Inferior parietal cortex (tissue), 1 donor: ENCODE measurements at regions not wholly inside any gene's neighbourhood (a gene's known extent, or its start where the extent isn't known, plus 50 kb on each side); places are given as distances from the start of the nearest gene placed in this dataset.
"Not testable (repeated sequence)": the region's sequence is repeated elsewhere in the genome, so short reads cannot be mapped to it uniquely, and the experiment has no call there.

Experiments
- DNase-seq: peaks from one replicate; pipeline ENCODE4 v3.0.0-alpha.2; 2016; ENCODE audit errors: extremely low spot score

DNA sequence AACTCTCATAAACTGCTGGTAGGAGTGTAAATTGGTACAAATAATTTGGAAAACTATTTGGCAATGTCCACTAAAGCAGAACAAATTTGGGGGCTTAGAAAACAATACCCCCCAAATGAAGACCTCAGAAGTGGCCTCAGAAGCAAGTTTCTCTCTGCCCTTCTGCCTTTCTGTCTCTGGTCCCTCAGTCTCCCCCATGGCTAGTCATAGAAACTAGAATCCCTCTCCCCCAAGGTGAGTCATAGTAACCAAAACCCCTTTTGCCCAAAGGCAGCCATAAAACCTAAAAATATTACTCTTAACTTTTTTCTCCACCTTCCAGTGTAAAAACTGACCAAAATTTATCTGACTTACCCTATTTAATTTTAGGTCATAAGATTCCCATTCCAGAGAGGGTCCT lies 350.7 kb upstream of the LRRC3B start:
- no peak for DNase-seq

DNA sequence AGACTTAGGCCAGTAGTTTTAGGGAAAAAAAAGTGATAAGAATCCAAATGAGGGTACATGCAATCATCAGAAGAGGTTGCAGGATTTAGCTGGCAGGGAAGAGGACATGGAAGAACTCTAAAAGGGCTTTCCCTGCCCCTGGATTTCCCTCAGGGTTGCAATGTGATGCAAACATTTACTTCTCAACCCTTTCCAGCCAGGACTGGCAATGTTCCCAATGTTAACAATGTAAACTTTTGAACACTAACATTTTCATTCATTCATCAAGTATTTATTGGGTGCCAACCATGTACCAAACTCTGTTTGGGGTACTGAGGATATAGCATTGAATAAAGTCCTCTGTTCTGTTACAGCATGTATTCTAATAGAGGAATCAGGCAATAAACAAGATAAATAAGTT lies 349.4 kb upstream of the LRRC3B start:
- DNase-seq: no peak

DNA sequence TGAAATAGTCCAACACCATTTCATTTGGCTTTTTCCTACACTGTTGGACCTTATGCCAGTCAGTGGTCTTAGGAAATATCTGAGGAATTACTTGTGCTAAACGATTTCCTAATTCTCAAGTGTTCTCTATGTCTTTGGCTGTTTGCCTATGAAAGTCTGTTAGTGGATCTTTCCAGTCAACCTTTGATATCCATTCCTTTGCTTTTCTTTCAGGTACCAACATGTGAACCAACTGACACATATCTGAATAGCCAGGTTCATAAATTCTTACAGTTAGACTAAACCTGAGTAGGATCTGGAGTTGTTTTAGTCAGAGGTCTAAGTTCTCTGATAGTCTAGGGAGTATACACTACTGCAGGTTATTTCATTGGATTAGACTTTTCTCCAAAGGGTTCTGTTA lies 343.5 kb upstream of the LRRC3B start:
- no peak for DNase-seq

DNA sequence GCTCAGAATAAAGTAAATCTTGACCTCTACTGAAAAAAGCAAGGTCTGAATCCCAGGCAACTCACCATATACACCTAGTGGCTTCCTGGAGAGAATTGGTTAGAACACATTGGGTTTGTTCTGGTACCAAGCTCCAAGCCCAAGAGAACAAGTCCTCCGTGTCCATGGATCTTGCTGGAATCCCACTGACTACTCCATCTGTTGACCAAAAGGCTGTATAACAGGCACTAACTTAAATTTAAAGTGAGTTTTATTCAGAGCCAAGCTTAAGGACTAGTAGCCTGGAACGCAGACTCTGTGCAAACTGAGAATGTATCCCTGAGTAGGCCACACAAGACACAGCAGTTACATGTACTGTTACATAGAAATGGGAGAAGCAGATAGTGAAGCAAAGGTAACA lies 342.1 kb upstream of the LRRC3B start:
- no peak for DNase-seq

DNA sequence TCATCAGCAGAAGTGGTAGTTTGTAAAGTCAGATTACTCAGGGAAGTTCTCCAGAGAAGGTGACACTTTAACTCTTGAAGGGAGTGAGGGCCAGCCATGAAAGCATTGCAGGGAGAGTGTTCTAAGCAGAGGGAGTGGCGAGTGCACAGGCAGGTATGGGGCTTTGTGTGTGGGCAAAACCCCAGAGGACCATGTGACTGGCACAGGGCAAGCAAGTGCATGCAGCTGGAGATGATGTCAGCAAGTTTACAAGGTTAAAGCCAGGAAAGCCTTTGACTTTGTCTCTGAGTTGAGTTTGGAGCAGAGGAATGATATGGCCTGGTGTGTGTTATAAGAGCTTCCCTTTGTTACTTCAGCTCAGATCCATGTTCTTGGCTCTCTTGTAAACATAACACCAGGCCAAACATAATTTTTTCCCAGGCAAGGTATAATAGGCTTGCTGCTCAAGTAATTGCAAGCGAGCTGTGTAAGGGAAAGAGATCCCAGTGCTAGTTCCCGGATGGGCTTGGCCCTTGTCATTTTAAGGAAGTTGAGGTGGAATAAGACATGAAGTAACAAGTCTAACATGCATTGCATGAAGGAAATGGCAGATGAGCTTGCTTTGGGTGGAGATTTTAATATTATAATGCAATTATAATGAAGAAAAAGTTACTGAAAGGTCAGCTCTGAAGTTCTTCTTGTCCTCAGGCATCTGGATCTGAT lies 341.1 kb upstream of the LRRC3B start:
- no peak for DNase-seq

DNA sequence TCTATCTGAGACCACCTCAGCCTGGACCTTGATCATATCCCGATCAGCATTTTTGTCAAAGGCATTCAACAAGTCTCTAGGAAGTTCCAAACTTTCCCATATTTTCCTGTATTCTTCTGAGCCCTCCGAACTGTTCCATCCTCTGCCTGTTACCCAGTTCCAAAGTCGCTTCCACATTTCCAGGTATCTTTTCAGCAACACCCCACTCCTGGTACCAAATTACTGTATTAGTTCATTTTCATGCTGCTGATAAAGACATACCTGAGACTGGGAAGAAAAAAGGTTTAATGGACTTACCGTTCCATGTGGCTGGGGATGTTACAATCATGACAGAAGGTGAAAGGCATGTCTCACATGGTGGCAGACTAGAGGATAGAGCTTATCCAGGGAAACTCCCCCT lies 338.1 kb upstream of the LRRC3B start:
- DNase-seq: not testable (repeated sequence)

DNA sequence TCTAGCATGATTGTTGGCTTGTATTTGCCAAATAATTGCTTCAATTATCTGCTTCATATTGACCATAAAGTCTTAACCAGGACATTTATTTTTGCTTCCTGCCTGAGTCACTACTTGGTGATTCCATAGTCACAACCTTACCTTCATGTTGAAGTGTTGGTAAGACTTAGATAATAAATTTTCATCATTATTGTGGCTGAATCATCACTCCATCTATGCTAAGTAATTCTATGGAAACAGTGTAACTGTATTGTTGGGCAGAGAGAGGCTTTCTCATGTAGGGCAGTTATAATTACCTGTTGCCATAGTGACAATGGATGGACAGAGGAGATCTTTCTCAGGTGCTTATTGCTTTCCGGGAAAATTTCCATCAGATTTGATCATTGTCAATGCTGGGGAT lies 330.7 kb upstream of the LRRC3B start:
- DNase-seq: no peak

DNA sequence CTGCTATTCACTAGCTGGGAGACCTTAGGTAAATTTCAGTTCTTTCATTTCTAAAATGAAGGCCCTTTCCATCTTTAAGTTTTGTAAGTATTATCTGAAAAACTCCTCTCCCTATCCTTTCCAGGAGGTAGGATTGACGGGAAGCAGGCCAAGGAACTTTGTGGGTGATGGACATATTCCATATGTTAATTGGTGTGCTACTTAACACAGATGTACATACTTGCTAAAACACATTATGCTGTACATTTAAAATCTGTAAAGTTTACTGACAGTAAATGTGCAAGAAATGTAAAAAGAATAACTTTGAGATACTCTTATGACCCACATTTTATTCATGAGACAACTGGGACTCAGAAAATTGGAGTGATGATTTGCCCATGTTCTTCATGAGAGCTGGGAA lies 329.8 kb upstream of the LRRC3B start:
- peak; percentile 19 for DNase-seq

DNA sequence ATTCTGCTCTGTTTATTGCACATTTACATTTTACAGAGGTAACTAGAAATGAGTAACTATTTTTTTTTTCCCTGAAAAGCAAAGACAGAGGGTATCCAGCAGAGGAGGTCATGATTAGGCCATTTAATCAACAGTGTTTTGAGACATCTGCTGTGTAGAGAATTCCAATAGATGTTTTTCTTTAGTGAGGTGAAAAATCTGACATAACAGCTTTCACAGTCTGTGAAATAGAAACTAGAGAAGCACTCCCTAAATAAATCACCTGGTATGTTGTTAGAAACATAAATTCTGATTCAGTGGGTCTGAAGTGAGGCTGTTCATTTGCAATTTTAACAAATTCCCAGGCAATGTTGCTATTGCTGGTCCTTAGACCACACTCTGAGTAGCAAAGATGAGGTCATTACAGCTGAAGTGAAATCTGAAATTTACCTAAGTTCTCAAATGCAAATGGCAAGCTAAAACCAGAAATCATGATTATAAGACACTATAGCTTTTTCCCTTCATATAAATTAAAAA lies 329.2 kb upstream of the LRRC3B start:
- no peak for DNase-seq

DNA sequence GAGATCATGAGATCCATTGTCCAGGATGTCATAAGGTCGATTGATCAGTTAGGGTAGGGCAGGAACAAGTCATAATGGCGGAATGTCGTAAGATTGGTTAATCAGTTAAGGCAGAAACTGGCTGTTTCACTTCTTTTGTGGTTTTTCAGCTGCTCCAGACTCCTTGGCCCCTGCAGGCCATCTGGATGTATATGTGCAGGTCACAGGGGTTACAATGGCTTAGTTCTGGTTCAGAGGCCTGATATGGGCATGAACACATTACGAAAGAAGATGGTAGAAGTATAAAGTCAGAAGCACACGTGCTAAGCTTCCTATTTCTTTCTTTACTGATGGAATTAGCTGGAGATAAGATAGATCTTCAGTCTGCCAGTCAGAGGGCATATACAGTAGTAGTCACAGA lies 315.4 kb upstream of the LRRC3B start:
- no peak for DNase-seq

DNA sequence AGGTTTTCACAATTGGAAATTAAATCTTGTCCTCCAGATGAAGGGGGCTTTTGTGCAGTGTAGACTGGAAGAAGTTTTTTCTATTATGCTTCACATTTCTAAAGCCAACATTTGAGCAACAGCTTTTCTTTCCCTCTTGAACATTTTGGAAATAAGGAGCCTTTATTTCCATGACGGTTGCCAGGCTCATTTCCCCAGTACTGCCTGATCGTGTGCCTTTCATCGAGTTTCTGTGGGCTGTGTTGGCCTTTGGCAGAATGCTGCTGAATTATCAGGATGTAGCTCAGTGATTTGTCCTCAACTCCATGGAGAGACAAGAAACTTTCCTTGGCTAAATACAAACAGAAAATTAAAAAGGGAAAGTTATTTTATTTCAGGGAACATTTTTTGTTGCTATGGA lies 314.8 kb upstream of the LRRC3B start:
- peak; percentile 10 for DNase-seq

DNA sequence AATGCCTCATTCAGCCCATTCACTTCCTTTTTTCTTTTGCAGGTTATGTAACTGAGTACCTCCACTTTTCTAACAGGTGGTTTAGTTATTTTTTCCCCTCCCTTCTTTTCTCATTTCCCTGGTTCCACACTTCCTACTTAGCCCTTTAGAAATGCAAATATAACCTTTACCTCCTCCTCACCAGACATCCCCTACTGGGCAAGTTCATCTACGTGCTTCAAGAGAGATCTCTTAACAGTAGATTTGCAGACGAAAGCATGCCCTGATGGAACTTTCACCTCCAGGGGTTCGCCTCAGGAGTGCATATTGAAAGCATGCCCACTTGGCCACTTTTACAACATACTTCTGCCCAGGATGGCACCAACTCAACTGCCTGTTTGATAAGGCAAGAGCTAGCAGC lies 314.1 kb upstream of the LRRC3B start:
- no peak for DNase-seq

DNA sequence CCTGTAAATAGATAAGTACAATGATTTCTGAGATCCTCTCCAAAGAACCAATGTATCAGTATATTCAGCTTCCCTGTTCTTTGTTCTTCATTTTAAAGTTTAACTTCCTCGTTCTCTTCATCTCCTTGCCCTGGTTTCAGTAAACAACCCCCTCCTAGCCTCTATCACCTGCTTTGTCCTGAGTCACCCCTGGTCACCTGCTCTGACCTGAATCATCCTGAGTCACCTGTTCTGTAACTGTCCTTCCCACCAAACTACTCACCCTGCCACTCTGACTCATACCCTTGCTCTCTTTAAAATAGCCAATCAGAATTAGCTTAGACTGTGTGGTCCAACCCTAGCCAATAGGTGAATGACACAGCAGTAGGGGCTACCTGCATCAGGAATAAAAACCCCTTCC lies 313.0 kb upstream of the LRRC3B start:
- not testable (repeated sequence) for DNase-seq

DNA sequence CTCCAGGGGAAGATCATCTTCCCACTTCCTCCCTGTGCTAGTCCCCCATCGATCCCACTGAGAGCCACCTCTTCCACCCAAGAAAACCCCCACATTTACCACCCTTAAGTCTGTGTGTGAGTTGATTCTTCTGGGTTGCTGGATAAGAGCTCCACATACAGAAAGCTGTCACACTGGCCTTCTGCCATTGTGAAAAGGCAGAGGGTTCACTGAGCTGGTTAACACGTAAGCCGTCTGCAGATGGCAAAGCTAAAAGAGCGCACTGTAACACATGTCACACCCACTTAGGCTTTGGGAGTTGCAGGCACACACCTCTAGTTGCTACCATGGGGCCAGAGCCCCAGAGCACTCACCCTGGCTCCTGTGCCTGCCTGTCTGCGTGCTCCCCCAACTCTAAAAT lies 309.8 kb upstream of the LRRC3B start:
- DNase-seq: no peak

DNA sequence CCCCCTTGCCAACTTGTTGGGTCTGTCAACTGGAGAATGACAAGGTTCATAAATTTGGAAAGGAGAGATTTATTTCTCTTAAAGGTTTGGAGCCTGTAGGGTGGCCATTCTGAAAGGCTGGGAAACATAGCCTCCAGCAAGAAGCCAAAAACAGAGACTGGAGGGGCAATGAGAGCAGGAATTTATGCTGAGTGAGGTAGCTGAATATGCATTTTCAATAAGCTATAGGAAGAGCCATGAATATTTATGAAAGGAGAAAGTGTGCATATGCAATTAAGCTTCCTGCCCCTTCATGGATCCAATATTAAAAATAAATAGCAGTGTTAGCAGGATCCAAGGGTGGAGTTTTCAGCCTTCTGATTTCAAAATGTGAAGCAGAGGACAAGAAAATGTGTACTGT lies 306.1 kb upstream of the LRRC3B start:
- DNase-seq: no peak

DNA sequence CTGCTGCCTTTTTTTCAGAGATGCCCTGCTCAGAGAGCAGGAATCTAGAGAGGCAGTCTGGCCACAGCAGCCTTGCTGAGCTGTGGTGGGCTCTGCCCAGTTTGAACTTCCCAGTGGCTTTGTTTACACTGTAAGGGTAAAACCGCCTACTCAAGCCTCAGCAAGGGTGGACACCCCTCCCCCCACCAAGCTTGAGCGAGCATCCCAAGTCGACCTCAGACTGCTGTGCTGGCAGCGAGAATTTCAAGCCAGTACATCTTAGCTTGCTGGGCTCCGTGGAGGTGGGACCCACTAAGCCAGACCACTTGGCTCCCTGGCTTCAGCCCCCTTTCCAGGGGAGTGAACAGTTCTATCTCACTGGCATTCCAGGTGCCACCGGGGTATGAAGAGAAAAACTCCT lies 298.8 kb upstream of the LRRC3B start:
- not testable (repeated sequence) for DNase-seq

DNA sequence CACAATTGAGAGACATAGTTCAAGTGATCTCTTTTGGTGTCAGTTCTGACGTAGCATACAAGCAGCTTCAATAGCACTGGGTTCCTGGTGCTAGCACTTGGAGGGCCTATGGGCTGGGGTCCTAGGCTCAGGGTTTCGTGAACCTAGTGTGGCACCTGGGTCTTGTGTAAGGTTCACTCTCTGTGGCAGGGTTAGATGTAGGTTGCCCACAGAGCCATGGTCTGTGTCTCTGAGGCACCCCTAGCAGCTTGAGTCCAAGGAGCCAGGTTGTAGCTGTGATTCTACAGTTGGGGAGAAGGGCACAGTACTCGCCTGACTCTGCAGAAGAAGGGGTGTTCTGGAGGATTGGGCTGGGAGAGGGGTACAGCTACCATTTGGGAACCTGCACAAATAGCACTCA lies 282.6 kb upstream of the LRRC3B start:
- DNase-seq: no peak

DNA sequence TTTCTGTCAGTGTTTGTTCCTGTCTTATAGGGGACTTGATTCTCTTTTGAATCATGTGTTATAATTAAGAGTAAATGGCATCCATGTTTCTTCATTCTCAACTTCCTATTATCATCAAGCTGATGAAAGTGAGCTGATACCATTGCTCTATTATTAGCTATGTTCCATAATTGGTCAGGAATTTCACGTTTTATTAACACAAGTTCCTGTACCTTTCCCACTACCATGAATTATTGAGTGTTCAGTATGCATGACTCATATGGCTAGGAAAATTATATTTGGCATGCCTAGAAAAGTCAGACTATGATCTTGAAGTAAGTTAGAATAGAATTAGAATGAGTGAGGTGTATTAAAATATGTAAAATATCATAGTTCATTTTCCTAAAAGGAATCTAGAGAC lies 278.9 kb upstream of the LRRC3B start:
- DNase-seq: no peak

DNA sequence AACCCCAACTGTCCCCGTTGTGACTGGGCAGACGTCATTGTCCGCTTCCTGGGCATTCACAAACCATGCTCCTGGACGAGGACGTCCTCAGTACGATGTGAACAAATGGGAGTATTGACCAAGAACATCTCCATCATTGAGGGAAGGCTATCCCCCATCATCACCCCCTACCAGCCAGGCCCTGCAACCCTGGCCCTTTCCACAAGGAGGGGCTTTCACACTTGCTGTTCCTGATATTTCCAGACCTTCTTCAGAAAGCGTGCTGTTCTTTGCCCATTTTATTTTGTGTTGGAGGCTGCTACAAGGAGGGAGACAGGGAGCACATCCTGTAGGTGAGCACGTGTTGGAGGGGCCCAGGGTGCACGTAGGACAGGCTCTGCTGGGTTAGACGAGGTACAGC lies 277.0 kb upstream of the LRRC3B start:
- DNase-seq: no peak

DNA sequence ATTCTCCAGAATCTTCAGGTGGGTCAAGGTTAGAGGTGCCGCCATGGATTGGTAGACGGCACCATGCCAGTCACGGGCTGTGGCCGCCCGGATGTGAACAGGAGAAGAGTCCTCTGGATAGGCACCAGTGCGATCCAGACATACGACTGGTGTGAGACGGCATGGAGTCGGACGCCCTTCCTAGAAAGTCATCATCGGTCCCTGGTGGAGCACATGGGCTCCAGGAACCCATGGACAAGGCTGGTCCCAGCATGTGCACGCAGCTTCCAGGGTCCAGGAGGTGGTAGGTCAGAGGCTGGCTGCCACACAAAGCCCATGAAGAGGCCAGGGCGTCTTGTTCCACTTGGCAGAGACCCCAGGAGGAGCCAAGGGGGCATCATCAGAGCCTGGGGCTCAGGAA lies 276.1 kb upstream of the LRRC3B start:
- no peak for DNase-seq

DNA sequence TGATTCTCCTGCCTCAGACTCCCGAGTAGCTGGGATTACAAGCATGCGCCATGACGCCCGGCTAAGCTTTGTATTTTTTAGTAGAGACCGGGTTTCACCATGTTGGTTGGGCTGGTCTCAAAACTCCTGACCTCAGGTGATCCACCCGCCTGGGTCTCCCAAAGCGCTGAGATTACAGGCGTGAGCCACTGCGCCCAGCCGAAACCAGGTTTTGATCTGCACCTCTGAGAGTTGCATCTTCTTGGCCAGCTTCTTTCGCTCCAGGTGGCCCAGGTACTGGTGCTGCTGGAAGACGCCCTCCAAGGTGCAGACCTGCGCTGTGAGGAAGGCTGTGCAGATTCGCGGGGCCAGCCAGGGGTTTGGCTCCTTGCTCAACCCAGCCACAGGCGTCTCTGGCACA lies 275.4 kb upstream of the LRRC3B start:
- DNase-seq: no peak

DNA sequence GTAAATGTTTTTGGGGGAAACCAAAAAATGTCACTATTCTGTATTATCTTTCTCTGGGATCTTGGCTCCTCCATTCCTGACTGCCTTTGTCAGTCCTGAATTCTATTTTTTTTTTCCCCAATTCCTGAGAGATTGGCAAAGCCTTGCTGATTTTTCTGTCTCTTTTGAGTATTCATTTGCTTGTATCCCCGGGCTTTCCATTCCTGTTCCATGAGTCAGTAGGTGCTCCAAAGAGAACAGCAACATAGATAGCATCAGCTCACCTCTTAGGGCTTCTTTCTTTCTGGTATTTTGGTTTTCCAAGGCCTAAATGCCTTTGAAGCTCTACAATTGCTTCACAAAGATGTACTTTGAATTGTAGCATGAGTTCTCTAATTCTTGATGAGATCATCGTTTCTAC lies 271.7 kb upstream of the LRRC3B start:
- DNase-seq: no peak

DNA sequence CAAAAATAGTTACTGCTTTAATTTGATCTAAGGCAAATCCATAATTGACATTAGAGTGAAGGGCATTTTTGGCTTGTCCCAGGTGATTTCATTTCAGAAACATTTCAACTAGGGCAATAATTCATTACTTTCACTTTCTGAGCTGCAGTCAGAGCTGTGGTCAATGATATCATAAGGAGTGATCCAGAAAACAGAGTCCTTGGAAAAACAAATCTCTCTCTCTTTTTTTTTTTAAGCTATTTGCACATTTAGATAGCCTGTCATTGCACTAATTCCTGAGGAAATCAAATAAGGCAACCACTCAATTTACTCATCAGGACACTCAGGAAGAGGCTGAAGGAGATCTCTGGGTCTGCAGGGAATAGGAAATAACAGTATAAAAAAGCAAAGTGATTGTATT lies 269.5 kb upstream of the LRRC3B start:
- DNase-seq: no peak

DNA sequence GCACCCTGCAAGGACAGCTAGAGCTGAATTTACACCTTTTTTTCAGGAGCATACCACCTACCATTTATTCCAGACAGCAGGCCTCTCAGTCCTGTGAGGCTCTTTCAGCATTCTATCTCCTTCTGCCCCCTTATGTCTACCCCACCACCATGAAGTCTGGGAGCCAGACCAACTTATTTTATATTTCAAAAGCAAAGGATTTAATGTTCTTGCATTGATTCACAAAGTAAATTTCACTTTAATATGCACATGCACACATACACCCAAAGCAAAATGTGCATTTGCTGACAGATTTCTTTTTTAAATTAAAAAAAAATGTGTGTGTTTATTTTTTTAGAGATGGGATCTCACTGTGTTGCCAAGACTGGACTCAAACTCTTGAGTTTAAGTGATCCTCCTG lies 264.2 kb upstream of the LRRC3B start:
- DNase-seq: no peak
